Progenitor cell of endocrine pancreas (in vitro differentiated cells): ENCODE measurements at regions not wholly inside any gene's neighbourhood (a gene's known extent, or its start where the extent isn't known, plus 50 kb on each side); places are given as distances from the start of the nearest gene placed in this dataset.

Experiments used
- DNase-seq: peaks from one replicate; pipeline ENCODE4 v3.0.0; 2021; ENCODE audit warnings: low spot score; ENCODE audit not compliant: unreplicated experiment
- H3K27ac Mint-ChIP-seq: 2 replicates; pipeline ENCODE4 v1.8.0; 2021; ENCODE audit warnings: mild to moderate bottlenecking, moderate library complexity, mixed read lengths
- H3K27me3 Mint-ChIP-seq: 2 replicates; pipeline ENCODE4 v1.8.0; 2021; ENCODE audit warnings: mixed read lengths
- H3K36me3 Mint-ChIP-seq: 2 replicates; pipeline ENCODE4 v1.8.0; 2022; ENCODE audit warnings: mixed read lengths; ENCODE audit not compliant: insufficient read depth
- H3K4me1 Mint-ChIP-seq: 2 replicates; pipeline ENCODE4 v1.8.0; 2021; ENCODE audit warnings: low read depth, mixed read lengths
- H3K4me3 Mint-ChIP-seq: 2 replicates; pipeline ENCODE4 v1.8.0; 2021; ENCODE audit warnings: low read depth, mild to moderate bottlenecking, moderate library complexity, mixed read lengths
- H3K9me3 Mint-ChIP-seq: 2 replicates; pipeline ENCODE4 v1.8.0; 2021; ENCODE audit warnings: low read depth, mixed read lengths
- TF ChIP-seq, protein P1 (sequence below): fragments of 200-600 bp; sonication (generic); IDR thresholded peaks from one replicate; pipeline ENCODE4 v1.5.0; 2021; ENCODE audit warnings: antibody characterized with exemption, mild to moderate bottlenecking; ENCODE audit not compliant: unreplicated experiment

DNA sequence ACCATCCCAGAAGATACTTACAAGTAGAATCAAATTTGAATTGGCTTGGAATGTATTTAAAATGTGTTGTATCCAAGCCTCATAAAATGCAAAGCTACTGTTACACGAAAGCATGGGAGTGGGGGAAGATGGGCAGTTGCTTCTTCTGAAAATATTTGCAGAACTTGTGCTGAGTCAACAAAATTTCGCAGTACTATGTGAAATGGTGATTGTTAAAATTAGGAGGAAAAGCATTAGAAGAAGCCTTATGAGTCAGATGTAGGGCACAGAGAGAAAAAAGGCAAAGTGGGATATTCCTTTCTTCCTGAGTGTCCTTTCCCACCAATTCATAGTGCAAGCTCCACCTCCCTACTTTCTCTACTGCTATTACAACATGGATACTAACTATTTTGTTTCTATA is 332.7 kb downstream of the PRDM5 start:
- Mint-ChIP-seq H3K36me3 (no peaks in the 10 kb centered on the region), H3K27ac (no peak overlapping the region), H3K9me3 (peaks cover 10% of the 10 kb centered on the region), H3K27me3 (no peaks in the 10 kb centered on the region), H3K4me3 (no peak overlapping the region), H3K4me1 (no peaks in the 10 kb centered on the region)
- DNase-seq: no peak
- TF ChIP-seq, protein P1, sequence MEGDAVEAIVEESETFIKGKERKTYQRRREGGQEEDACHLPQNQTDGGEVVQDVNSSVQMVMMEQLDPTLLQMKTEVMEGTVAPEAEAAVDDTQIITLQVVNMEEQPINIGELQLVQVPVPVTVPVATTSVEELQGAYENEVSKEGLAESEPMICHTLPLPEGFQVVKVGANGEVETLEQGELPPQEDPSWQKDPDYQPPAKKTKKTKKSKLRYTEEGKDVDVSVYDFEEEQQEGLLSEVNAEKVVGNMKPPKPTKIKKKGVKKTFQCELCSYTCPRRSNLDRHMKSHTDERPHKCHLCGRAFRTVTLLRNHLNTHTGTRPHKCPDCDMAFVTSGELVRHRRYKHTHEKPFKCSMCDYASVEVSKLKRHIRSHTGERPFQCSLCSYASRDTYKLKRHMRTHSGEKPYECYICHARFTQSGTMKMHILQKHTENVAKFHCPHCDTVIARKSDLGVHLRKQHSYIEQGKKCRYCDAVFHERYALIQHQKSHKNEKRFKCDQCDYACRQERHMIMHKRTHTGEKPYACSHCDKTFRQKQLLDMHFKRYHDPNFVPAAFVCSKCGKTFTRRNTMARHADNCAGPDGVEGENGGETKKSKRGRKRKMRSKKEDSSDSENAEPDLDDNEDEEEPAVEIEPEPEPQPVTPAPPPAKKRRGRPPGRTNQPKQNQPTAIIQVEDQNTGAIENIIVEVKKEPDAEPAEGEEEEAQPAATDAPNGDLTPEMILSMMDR: no peak

DNA sequence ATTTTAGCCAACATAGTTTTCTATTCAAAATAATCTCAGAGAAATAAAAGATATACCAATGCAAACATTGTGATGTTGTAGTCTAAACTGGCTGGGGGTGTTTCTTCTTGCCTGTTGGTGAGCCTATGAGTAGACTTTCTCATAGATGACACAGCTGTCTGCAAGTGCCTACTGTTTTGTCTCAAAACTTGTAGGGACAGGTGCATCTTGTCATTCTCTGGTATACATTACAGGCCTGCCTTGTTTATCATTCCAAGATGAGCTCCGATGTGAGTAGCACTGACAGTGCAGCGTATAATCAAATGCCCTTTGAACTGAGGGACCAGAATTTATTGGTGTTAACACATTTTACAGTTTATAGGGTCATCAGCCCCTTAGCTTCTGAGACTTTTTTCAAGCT is 353.8 kb downstream of the PRDM5 start:
- Mint-ChIP-seq H3K4me3 (no peak overlapping the region), H3K9me3 (no peaks in the 10 kb centered on the region), H3K4me1 (no peaks in the 10 kb centered on the region), H3K36me3 (no peaks in the 10 kb centered on the region), H3K27me3 (no peaks in the 10 kb centered on the region), H3K27ac (no peak overlapping the region)
- TF ChIP-seq, protein P1: no peak
- DNase-seq: no peak

DNA sequence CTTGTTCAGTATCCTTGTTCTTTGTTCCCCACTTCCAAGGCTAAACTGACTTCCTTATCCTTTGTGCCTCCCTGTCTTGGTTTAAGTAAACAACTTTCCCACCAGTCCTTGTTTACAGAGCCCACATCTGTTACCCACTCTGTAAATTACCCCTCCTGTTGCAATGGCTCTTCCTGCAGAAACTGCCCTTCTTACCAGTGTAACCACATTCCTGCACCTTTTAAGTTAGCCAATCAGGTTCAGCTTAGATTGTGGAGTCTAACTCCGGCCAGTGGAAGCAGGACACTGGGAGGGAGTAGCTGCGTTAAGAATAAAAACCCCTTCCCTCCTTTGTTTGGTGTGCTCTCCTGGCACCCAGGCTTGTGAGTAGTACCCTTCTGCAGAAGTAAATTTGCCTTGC is 360.9 kb downstream of the PRDM5 start:
- H3K4me1 Mint-ChIP-seq: no peaks in the 10 kb centered on the region
- H3K27me3 Mint-ChIP-seq: no peaks in the 10 kb centered on the region
- no peak for DNase-seq
- H3K4me3 Mint-ChIP-seq: no peak overlapping the region
- TF ChIP-seq, protein P1: no peak
- peak overlapping the region; percentile 86 for H3K27ac Mint-ChIP-seq
- H3K36me3 Mint-ChIP-seq: peaks cover 7% of the 10 kb centered on the region
- H3K9me3 Mint-ChIP-seq: peaks cover 17% of the 10 kb centered on the region

DNA sequence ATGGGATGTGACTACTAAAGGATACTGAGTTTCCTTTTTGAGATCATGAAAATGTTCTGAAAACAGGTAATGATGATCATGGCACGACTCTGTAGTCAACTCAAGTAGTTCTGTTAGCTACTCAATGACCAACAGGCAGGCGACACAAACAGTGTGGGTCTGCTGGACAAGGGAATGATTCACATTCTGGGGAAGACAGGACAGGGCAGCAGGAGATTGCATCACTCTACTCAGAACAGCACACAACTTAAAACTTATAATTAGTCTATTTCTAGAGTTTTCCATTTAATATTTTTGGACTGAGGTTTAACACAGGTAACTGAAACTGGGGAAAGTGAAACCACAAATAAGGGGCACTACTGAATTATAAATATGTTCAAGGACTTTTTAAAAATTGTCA is 365.2 kb downstream of the PRDM5 start:
- Mint-ChIP-seq H3K36me3 (peaks cover 6% of the 10 kb centered on the region), H3K9me3 (peaks cover 13% of the 10 kb centered on the region), H3K4me1 (peaks cover 6% of the 10 kb centered on the region), H3K4me3 (no peak overlapping the region), H3K27ac (no peak overlapping the region), H3K27me3 (no peaks in the 10 kb centered on the region)
- TF ChIP-seq, protein P1: no peak
- no peak for DNase-seq

DNA sequence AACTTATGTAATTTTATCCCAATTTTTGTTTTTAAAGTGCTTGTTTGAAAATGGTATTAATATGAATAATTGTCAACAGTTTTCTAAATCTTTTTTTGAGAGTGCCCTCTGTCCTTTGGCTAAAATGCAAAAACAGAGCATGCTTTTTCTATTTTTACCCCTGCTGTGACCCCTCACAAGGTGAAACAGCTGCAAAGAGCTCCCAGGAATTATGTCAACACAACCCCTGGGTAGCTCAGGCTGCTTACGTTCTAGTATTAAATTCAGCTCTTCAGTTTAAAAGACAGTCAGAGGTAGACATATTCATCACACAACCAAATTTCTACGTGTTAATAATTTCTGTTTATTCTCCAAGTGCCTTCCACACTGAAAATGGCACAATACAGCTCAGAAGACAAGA is 367.5 kb downstream of the PRDM5 start:
- no peaks in the 10 kb centered on the region for H3K36me3 Mint-ChIP-seq
- no peak overlapping the region for H3K27ac Mint-ChIP-seq
- DNase-seq: no peak
- no peaks in the 10 kb centered on the region for H3K9me3 Mint-ChIP-seq
- TF ChIP-seq, protein P1: no peak
- H3K27me3 Mint-ChIP-seq: no peaks in the 10 kb centered on the region
- peaks cover 6% of the 10 kb centered on the region for H3K4me1 Mint-ChIP-seq
- H3K4me3 Mint-ChIP-seq: no peak overlapping the region
